IPS DF 19.7 (cell line): ENCODE measurements at regions not wholly inside any gene's neighbourhood (a gene's known extent, or its start where the extent isn't known, plus 50 kb on each side); places are given as distances from the start of the nearest gene placed in this dataset.
"Not testable (repeated sequence)": the region's sequence is repeated elsewhere in the genome, so short reads cannot be mapped to it uniquely, and the experiment has no call there.

Source experiments
- DNase-seq: peaks from one replicate; pipeline ENCODE4 v3.0.0-alpha.2; 2013; ENCODE audit warnings: low read depth, low spot score

DNA sequence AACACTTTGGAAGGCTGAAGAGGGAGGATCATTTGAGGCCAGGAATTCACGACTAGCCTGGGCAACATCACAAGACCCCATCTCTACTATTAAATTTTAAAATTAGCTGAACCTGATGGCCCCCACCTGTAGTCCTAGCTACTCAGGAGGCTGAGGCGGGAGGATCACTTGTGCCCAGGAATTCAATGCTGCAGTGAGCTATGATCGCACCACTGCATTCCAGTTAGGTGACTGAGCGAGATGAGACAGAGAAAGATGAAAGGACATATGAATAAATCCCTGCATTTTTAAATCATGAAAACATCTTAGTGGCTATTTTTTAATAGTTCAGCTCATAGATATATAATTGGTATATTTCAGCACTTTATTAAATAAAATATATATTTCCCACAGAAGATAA lies 93.8 kb downstream of the GPR63 start:
- DNase-seq = no peak

DNA sequence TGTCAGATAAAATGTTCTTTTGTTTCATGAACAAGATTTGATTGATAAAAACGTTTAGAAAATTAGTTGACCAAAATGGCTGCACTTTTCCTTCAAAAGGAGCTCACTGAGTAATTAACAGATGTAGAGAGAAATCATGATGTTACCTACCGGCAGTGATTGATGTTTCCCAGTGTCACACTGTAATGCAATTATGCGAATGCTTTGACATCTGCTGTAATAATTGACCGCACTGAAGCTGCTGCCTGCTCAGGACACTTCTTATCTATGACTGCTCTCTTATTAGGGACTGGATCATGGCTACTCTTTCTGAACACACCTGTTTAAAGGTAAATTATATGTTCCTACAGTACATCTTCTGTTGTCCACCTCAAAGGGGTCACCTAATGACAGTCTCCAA lies 94.6 kb downstream of the GPR63 start:
- no peak for DNase-seq

DNA sequence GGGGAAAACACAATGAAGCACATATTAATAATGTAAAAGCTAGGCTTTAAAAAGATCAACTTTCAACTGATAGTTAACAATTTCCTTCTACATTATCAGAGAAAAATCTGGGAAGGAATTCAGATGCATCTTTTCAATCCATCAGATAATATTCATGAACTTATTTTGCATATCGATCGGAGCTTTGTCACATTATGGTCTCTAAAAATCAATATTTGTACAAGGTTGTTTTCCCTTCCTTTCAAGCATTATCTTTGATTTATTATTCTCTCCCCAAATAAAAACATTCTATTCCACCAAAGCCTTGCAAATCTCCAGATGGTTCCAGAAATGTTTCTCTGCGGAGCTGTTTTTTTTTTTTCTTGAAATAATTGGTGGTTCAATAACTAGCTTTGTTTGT lies 101.9 kb downstream of the GPR63 start:
- no peak for DNase-seq

DNA sequence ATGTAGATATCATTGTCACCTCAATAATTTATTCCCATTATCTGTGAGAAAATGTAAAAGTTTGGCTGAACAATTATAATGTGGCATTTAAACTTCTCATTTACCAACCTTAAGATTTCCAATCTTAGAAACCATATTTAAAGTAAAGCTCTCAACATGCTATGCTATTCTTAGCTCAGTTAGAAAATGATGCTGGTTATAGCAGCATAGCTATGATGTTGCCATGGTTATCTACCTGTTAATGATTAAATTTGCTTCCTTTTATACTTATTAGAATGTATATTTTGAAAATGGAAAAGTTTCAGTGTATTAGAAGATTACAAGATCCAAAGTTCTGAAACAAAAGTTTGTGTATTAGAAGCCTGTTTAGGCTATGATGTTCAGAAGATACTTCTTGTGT lies 110.1 kb downstream of the GPR63 start:
- no peak for DNase-seq

DNA sequence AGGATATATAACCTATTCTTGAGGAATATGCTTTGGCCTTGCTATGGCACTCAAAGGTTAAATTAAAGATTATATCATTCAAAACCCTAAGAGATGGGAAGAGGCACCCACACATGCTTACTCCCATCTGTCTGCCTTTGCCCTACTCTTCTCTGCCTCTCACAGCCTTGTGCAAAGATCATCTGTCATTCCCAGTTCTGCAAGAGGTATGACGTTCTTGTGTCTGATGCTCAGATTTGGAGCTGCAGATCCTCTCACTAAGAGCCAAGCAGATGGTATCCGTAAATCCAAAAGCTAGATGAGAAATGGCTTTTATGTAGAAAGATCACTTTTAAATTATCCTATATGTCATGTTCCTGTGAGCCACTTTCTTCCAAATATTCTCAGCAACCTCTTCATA lies 112.0 kb downstream of the GPR63 start:
- no peak for DNase-seq

DNA sequence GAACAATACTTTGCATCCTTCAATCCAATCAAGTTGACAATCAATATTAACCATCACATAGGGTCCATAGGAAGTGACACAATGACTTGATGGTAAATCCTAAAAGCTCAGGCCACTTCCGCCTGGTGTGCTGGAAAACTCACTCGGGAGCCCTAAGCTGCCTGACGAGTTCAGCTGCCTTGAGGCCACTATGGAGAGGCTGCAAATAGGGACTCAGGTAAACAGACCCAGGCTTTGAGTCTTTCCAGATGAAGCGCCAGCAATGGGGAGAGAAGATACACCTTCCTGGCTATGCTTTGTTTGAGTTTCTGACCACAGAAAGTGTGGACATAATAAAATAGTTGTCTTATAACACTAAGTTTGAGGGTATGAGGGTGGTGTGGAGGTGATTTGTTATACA lies 112.6 kb downstream of the GPR63 start:
- no peak for DNase-seq

DNA sequence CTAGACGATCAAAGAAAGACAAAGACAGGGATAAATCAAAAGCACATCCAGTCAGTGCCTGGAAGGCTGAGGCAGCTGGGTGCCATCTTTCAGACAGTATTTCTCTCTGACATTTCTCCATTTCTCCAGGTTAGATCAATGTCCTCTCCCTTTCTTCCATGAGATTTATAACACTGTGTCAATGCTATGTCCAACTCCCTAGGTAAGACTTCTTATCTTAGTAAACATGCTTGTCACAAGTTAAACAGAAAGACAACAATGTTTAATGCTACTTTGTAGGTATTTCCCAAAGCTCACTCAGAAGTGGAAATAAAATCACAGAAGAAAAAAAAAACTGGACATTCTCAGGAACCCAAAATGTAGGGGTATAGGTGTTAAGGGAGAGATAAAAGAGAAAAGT lies 113.9 kb downstream of the GPR63 start:
- DNase-seq = no peak

DNA sequence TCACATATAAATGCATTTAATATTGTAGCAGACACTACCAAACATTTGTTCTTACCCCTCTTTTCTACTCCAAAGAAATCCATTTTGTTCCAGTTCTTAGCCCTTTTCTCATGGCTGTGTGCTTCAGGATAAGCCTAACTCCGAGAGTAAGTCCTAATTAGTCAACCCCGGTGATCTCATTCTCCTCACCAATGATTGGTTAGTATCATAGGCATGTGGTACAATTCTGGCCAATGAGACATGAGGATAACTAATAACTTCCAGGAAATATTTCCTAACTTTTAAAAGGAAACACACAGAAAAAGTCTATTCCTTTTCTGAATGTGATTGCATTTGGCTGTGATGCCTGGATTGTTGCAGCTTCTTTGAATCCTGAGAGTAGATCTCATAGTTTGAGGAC lies 116.0 kb downstream of the GPR63 start:
- no peak for DNase-seq

DNA sequence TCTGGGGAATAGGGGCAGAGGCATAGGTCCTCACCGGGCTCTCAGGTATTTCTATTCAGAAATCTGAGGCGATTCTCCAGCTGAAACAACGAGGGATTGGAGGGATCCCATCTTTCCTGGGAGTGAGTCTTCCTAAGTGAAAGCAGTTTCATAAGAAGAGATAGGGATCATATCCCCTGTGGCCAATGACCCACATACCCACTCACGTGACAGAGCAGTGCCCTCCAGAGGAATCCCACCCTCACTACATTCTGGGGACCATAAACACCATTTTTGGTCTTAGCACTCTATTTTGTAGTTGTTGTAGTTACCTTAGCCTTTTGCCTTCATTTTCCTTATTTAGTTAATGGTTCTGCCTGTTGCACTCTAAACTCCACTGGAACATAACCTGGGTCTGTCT lies 121.1 kb downstream of the GPR63 start:
- peak; percentile 35 for DNase-seq

DNA sequence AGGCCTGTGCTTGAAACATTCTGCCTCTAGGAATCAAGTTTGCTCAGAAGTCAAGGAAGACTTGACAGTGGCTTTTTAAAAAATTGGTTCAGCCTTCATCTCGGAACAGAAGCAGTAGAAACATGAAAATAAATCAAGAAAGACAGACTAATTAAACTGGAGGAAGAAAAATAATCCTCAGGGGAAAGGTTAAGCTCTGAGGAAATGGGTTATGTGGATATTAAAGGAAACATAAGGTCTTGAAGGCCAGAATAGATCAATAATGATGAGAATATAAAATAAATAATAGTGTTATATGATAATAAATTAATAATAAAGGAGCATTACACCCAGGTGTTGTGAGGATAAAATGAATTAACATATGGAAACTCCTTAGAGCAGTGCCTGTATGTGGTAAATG lies 121.7 kb downstream of the GPR63 start:
- DNase-seq = no peak

DNA sequence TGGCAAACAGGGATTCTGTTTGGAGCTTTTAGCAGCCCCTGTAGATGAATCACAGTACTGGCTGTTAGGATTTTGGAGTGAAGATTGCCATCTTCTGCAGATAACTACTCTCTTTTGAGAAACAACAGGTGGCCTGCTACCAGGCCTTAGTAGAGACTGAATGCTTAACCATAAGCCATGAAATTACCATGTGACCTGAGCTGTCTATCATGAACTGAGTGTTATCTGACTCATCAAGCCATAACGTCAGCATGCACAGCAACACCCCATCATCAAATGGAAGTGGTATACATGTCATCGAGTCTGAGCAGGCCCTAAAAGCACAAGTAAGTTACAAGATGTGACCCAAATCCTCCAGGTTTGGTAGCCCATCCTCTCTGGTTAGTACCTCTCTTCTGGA lies 132.6 kb downstream of the GPR63 start:
- no peak for DNase-seq

DNA sequence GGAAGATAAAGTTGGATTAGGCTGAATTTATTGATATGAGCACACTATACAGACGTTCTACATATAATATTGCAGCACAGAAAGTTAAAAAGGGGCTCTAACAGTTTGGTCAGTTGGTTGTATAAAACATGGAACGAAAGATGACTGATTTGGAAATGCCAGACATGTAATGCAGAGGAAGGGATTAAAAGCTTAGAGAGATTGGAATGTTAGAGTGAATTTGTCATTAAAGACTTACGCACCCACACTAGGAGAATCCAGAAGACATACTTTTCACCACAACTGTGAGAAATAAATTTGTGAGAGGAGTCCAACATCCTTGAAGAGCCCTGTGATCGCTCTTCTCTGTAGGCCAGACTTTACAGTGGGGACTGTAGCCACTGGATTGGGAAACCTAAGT lies 134.7 kb downstream of the GPR63 start:
- DNase-seq = no peak

DNA sequence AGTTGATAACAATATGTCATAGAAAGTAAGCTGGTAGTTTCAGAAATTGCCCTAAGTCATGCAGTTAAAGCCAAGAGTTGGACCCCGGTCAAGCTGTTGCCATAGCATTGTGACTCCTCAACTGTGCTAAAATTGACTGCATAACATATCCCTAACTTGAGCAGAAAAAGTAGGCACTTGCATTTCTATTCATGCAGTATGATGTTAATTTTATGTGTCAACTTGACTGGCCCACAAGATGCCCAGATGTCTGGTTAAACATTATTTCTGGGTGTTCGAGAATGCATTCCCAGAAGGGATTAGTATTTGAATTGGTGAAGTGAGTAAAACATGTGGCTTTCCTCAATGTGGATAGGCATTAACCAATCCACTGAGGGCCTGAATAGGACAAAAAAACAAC lies 136.4 kb downstream of the GPR63 start:
- no peak for DNase-seq

DNA sequence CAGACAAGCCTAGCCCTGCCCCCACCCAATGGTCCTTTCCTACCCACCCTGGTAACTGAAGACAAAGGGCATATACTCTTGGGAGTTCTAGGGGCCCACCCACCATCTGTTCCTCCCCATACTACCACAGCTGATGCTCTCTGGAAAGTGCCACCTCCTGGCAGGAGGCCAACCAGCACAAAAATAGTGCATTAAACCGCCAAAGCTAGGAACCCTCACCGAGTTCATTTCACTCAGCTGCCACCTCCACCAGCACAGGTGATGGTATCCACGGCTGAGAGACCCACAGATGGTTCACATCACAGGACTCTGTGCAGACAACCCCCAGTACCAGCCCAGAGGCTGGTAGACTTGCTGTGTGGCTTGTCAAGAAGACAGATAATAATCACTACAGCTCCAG lies 131.5 kb downstream of the FHL5 start:
- DNase-seq = not testable (repeated sequence)

DNA sequence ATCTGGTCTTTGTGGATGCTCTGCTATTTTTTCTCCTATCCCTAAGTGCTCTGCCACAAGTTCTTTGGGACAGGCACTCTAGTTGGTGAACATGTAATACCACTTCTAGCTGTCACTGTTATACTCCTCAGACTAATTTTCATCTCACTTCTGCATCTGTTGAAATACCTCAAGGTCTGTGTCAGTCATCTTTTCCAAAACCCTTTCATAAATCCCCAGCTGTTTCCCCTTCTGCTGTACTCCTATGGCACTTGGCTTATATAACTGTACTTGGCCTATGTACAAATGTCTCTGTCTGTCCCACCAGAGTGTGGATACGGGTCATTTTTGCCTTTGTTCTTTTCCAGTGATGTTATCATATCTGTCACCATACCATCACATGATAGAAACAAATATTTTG lies 124.2 kb downstream of the FHL5 start:
- no peak for DNase-seq

DNA sequence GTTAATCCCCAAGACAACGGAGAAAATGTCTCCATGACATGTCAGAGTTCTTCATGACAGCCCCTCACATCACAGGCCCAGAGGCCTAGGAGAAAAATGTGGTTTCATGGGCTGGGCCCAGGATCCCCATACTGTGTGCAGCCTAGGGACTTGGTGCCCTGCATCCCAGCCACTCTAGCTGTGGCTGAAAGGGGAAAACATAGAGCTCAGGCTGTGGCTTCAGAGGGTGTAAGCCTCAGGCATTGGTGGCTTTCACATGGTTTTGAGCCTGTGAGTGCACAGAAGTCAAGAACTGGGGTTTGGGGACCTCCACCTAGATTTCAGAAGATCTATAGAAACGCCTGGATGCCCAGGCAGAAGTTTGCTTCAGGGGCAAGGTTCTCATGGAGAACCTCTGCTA lies 122.8 kb downstream of the FHL5 start:
- DNase-seq = no peak

DNA sequence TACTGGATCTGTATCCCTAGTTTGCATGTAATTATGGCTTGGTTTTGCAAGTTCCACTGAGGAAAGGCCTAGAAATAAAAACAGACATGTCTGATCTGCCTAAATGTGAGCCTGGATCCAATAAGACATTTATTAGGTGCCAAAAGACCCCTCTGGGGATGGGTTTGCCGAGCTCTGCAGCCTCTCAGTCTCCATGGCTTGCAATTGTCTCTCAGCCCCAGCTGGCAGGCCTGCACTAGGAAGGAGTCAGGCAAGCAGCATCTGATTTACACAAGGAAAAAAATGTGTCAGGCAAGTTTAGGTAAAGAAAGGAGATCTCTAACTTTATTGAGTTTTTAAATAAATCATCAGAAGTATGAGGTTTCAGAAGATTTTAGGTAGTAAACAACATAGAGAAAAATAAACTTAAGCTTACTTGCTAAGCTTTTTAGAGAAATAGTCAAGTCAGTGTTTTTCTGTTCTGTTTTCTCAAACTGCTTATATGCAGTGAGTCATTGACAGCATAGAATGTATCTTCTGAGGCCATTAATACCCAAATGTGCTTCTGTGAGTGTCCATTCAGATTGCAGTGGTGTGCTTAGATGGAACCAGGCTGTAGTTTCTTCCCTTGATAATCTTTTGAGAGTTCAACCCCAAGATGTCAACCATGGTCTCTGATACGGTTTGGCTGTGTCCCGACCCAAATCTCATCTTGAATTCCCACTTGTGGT lies 121.0 kb downstream of the FHL5 start:
- no peak for DNase-seq

DNA sequence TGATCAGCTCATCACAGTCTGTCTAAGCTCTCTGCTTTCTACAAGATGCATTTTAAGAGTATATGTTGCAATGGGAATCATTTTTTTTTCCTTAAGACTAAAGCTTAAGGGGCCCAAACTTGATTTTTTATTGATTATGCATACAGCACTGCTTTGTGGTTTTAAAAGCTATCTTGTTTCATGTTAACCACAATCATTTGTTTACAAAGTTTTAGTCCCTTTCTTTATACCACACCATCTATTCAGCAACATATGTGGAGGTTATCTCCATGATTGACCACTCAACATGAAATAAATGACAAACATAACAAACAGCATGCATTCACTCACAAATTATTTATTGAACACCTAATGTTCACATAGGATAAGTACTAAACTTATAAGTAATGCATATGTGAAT lies 119.1 kb downstream of the FHL5 start:
- no peak for DNase-seq

DNA sequence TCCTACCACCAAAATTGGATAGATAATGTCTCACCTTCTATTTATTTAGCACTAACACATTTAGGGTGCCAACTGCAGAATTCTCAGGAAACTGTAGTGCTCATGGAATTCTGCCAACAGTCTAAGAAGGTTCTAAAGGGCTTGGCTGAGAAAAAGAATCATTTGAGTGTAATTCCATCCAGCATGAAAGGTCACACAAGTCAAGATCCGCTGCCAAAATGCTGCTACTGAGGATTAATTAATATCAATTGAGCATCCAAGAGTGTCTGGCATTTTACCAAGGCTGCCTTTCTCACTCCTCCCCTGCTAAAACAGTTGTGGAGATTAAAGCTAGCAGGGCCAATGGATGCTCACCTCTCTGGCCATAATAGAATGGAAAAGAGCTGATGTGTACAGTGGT lies 112.7 kb downstream of the FHL5 start:
- no peak for DNase-seq
